Limb (tissue), 2 donors: ENCODE measurements at regions not wholly inside any gene's neighbourhood (a gene's known extent, or its start where the extent isn't known, plus 50 kb on each side); places are given as distances from the start of the nearest gene placed in this dataset.
"Not testable (repeated sequence)": the region's sequence is repeated elsewhere in the genome, so short reads cannot be mapped to it uniquely, and the experiment has no call there.

ENCODE experiments used
- DNase-seq, 2 donors: peaks; one replicate each; pipeline ENCODE4 v3.0.0-alpha.2; 2016; ENCODE audit errors: extremely low spot score in 2 of 2

DNA sequence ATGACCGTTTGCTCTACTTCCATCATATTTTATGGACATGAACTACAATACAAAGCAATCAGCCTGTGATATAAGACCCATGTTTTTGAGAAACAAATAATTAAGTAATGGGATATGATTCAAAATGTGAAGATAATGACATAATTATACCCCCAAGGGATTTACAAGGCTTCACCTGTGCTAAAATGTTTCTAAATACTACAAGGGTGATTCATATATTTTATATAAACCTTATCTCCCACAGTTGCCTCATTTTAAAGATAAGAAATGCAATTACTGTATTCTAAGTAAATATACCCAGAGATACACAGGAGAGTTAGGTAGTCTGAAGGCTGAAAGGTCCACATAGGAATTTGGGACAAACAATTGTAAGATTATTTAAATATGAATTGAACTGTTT is 662.0 kb upstream of the CHD1 start:
- no peak for DNase-seq

DNA sequence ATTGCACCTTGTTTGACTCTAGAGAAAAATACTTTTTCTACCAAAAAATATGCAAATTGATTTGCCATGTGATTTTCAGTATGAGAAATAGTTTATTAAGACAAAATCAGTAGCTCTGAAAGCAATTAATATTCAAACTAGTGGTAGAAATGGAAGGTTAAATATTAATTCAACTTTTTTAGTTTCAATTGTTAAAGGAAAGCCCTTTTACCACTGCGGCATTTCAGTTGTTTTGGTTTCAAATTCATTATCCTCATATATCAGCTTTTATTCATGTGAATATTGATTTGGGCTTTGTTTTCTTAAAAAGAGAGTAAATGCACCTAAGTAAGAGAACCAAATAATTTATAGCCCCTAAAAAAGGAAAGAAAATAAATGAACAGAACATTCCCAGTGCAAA is 660.6 kb upstream of the CHD1 start:
- DNase-seq, result no peak

DNA sequence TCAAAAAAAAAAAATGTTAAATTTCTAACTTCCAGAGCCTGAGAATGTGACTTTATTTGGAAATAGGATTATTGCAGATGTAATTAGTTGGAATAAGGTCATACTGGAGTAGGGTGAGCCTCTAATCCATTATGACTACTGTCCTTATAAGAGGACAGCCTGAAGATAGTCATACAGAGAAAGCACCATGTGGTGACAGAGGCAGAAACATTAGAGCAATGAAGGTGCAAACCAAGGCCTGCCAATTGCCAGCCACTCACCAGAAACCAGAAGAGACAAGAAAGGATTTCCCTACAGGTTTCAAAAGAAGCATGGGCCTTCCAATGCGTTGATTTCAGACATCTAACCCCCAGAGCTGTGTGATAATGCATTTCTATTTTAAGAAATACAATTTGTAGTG is 659.2 kb upstream of the CHD1 start:
- DNase-seq, result no peak

DNA sequence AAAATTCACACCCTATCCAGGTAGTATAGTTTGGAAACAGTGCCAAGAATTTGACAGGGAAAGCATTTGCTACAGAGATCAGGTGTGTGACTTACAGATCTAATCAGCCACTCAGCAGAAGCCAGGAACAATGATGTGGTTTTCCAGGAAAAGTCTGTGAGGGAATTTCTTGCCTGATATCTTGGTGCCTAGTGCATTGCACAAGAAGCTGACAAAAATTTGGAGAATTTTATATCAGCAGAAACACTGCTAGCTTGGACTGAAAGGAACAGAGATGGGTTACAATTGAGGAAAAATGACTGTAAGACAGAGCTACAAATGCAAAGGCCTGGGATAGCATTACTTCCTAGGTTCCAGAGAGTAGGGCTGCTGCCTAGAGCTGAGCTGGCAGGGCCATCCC is 658.1 kb upstream of the CHD1 start:
- DNase-seq, result no peak

DNA sequence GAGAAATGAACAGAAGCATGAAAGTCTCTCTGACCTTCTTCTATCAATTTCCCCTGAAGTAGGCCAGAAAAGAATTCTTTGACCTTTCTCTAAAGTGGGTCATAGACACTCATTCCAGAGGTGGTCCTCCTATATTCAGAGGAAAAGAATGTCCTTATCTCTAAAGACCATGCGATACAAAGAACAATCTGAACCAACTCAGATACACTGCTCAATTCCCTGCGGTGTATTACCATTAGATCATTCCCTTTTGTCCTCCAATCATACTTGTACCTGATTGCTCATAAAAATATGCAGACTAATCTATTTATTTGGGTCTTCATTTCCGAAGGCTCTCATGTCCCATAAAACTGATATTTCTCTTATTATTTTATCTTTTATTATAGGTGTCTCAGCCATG is 652.4 kb upstream of the CHD1 start:
- not testable (repeated sequence) for DNase-seq

DNA sequence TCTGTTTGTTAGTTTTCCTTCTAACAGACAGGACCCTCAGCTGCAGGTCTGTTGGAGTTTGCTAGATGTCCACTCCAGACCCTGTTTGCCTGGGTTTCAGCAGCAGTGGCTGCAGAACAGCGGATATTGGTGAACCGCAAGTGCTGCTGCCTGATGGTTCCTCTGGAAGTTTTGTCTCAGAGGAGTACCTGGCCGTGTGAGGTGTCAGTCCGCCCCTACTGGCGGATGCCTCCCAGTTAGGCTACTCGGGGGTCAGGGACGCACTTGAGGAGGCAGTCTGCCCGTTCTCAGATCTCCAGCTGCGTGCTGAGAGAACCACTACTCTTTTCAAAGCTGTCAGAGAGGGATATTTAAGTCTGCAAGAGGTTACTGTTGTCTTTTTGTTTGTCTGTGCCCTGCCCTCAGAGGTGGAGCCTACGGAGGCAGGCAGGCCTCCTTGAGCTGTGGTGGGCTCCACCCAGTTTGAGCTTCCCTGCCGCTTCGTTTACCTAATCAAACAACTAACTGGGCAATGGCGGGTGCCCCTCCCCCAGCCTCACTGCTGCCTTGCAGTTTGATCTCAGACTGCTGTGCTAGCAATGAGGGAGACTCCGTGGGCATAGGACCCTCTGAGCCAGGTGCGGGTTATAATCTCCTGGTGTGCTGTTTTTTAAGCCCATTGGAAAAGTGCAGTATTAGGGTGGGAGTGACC is 634.3 kb upstream of the CHD1 start:
- DNase-seq, result not testable (repeated sequence)

DNA sequence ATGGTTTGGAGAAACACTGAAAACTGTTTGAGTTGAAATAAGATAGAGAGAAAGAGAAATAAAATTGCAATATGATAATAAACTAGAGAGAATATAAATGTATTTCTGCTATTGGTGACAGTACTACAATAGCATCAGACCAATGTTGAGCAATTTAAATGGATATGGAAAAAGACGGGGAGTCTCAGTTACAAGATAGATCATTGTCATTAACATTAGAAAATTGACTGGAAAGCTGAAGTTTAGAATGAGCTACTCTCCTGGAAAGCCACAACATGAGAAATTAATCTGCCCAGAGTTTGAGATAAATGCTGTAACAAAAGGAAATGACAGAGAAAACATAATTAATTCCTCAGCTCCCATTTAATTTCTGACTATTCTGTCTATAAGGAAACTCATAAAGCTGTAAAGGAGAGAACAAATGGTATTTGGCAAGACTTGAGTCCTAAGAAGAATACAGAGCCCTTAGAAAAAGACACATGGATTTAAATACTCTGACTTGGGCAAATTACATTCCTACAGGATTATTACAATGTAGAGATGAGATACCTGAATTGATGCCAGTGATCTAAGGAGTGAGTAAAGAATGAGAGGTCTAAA is 624.5 kb upstream of the CHD1 start:
- DNase-seq, result no peak

DNA sequence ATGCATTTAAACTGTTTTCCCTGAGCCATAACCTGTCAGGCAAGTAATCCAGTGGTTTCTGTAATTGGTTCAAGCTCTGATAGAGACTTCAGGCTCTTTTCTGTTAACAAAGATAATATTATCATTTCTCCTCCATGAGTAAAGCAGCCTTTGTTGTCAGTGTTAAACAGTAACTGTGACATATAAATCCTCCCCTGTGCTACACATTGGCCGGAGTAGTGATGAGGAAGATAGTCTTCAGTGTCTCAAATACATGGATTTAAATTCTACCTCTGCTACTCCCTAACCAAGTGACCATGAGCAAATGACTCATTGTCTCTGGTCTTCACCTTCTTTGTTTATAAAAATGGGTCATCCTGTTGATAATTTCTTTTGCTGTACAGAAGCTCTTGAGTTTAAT is 615.5 kb upstream of the CHD1 start:
- no peak for DNase-seq

DNA sequence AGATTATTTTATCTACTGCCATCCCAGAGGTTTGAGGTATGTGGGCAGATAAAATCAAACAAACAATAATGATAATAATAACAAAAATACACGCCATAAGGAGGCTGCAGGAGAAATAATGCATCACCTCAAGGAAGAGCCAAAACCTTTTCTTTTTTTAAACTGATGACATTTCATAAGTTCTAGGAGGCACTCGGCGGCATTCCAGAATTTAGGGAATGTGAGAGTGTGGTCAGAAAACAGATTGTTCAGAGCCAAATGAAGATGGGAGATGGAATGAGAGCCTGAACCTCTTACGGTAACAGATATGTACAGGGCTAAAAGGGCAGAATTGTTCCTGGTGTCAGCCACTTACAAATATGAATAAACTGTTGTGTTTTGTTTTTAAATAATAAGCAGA is 615.0 kb upstream of the CHD1 start:
- DNase-seq, result no peak

DNA sequence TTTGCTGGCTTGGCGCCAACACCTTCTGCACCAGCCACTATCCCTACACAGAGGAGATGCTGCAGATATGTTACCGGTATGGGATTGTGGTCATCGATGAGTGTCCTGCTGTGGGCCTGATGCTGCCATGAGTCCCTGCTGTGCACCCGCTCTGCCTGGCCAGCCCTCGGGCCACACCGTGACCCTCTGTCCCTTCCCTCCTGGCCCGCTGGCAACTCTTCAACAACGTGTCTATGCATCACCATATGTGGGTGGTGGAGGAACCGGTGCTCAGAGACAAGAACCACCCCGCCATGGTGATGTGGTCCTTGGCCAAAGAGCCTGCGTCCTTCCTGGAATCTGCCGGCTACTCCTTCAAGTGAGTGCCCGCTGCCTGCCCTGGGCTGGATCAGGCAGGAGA is 605.4 kb upstream of the CHD1 start:
- DNase-seq, result not testable (repeated sequence)

DNA sequence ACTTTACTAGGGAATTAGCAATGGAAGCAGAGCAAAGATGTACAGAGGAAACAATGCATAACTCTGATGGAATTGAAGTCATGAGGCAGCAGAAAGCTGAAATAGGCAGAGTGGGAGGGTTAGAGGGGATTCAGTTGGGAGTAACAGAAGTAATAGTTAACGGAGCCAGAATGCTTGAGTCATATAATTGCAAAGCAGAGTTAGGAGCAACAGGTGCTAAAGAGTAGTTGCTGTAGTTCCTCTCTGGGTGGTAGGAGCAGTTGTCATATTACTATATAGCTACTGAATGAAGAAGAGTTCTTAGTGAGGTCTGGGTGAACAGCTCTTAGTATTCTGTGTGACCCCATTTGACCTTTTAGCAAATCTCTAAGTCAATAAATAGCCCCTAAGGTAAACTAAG is 592.9 kb upstream of the CHD1 start:
- not testable (repeated sequence) for DNase-seq

DNA sequence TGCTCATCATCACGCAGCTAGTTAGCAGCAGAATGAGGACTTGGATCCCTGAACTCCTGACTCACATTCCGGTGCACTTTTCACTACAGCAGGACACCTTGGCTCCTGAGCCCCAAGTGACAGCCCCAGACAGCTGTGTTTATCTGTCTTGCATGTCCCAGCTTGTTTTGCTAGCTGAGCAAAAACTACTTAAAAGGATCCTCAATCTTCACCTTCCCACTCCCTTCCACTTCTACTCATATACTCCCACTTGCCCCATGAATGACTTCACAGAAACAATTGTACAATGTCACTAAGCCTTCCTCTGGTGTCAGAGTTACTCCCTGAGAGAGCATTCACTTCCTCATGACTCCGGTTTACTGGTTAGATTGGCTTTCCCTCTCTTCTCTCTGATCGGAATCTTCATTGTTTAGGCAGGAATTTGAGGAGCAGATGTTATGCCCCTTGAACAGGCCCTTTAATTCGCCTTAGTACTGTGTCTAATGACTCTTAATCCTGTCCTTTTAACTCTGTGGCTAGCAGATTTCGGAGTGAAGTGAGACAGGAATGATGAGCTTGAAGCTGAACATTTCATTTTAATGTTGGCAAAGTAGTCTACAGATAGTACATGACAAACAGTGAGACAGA is 587.2 kb upstream of the CHD1 start:
- DNase-seq, result peak in 1 of 2 donors; percentile 10

DNA sequence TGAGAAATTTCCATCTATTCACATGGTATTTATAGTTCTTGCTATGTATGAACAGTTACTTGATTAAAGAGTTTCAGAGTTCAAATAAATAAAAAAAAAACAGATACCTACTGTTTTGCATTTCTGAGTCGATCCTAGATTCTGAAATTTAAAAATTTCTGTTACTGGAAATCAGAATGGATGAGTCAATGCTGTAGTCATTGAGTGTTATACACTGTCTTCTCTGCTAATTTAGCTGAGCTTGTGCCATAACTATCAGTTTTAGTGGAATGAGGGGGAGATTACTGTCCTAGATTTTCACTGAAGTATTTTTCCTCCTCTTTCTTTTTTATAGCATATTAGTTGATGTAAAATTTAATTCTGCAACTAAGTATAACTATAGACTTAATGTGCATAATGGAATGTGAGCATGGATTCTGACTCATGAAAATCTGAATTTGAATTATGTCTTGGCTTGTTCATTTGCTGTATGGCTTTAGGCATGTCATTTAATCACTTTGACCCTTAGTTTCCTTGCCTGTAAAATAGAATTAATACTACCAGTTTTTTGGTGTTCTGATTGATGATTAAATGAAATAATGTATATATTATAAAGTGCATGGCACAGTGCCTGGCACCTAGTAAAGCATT is 581.5 kb upstream of the CHD1 start:
- not testable (repeated sequence) for DNase-seq

DNA sequence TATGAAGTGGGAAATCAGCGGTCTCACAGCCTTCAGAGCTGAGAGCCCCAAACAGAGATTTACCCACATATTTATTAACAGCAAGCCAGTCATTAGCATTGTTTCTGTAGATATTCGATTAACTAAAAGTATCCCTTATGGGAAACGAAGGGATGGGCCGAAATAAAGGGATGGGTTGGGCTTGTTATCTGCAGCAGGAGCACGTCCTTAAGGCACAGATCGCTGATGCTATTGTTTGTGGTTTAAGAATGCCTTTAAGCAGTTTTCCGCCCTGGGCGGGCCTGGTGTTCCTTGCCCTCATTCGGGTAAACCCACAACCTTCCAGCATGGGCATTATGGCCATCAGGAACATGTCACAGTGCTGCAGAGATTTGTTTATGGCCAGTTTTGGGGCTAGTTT is 580.3 kb upstream of the CHD1 start:
- DNase-seq, result not testable (repeated sequence)

DNA sequence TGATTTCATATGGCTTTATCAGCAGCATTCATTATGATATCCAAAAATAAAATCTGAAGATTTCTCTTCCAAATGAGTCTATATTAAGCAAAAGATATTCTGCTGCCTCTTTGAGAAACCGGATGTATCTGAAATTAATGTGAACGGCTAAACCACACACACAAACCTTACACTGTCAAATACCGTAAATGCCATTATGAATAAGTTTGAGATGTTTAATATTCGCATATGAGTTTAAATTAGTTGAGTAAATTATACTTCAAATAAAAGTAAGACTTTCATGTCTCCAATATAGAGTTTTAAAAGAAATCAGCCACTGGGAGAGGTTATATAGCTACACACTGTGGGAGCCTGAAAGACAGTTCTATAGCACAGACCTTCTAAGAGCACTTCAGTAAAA is 566.6 kb upstream of the CHD1 start:
- DNase-seq, result not testable (repeated sequence)

DNA sequence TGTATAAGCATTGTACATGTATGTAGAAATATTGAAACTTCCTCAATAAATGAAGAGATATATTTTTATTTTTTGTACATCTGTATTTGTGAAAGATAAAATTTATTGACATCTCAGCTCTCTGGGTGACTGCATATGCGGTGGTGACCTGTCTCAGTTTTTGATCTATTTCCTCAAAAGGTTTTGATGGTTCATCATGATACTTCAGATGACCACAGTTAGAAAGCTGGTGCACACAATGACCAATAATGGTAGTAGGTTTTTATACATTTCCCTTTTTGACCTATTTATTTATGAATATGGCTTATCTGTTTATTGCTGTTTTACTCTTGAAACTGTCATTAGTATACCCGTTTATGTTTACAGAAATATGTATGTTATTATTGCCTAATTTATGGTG is 549.6 kb upstream of the CHD1 start:
- DNase-seq, result not testable (repeated sequence)

DNA sequence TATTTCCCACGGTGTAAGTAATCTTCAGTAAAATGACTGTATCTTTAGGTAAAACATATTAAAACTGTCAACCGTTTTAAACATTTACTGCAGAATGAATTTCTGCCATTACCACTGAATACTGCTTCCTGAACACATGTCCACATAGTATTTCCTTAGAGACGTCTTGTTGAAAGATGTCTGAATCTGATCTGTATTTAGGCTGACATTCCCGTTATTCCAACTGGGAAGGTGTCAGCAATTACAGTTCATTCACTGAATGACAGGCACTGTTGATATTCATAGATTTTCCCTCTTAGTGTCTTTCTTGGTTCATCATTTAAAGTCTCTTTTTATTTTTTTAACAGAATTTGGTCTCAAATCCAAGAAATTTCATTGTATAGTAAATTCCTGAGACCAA is 544.5 kb upstream of the CHD1 start:
- DNase-seq, result not testable (repeated sequence)

DNA sequence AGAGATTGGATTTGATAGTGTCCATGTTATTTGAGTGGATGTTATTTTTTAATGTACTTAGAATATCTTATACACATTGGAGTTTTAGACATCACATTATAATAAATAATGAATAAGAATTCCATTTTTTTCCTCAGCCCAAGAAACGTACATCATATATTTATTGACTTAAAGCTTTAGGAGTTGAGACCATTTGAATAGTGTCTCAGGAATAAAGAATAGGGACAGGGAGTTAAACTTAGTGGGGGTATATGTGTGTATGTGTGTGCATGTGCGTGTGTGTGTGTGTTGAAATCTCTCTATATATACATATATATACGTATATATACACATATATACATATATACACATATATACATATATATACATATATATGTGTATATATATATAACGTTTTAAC is 542.9 kb upstream of the CHD1 start:
- not testable (repeated sequence) for DNase-seq

DNA sequence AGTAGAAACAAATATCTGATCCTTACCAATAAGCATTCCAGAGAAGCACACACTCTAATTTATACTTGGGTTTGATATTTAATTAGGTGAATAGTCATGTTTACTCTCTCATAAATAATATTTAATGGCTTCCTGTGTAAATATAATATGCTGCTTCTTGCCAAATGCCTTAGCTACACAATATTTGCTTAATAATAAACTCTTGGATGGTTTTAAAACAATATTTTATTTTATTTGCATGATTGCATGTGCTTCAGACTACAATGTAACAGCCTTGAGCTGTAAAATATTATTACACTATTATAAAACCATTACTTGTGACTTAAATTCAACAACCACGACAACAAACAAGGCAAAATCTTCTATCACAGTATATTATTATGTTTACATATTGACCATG is 542.4 kb upstream of the CHD1 start:
- not testable (repeated sequence) for DNase-seq

DNA sequence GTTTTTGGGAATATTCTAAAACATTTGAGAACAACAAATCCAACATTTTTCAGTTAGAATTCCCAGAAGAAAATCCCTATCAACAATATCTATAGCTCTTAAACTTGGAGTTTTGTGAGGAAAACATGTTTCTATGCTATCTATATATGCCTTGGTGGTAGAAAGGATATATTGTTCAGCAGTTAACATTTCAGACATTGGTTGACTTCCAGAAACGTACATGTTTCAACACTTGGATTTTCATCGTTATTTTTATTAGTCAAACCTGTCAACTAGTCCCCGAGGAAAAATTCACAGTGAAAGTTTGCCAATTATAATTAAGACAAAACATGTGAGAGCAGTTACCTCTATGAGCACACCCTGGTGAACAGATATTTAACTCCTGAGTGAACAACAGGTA is 541.8 kb upstream of the CHD1 start:
- DNase-seq, result not testable (repeated sequence)

DNA sequence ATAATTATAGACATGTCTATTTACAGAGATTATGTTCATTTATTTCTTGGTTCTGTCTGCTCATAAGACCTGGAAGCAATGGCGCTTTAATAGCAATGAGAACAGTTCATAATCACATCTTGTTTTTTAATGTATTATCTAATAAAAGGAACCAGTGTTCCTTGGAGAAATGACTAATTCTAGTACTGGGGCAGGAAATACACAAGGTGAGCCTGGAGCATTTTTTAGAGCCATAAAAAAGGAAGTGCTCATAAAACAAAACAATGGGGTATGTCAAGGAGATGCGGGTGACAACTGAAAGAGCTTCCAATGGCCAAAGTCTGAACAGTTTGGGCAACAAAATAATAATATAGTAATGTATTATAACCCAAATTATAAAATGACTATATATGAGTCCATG is 531.9 kb upstream of the CHD1 start:
- no peak for DNase-seq

DNA sequence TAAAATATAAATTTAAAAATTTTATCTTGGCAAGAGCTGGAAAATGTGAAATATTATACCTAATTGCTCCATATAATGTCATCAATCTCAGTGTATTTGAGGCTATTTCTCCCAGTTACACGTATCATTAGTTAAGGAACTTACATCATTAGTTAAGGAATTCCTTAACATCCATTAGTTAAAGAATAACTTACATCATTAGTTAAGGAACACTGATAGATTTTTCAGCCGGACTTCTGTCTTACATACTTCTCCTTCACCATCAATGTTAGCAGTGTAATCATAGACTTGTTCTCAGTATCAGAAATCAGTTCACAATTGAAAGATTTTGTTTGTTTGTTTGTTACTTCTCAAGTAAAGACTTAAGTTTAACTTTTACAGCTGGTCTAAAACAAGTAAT is 524.4 kb upstream of the CHD1 start:
- DNase-seq, result no peak

DNA sequence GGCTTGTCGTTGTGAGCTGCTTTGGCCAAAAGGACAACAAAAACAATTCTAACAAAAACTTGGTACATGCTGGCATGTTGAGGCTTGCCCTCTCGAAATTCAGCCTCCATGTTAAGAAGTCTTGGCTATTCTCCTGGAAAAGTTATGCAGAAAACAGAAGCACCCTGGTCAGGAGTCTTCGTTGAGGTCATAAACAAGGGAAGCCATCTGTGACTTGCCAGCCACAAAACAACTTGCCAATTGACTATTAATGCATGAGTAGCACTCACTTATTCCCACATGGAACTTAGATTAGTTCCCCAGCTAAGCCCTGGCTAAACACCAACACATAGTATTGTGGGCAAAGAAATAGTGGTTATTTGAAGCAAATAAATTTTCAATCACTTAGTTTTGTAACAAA is 521.0 kb upstream of the CHD1 start:
- DNase-seq, result no peak
